GM21515 (cell line): ENCODE measurements at regions not wholly inside any gene's neighbourhood (a gene's known extent, or its start where the extent isn't known, plus 50 kb on each side); places are given as distances from the start of the nearest gene placed in this dataset.

Experiments
- ATAC-seq: cut with Tn5 transposase; IDR thresholded peaks from one replicate; pipeline ENCODE4 v1.9.1; 2021; ENCODE audit not compliant: unreplicated experiment

DNA sequence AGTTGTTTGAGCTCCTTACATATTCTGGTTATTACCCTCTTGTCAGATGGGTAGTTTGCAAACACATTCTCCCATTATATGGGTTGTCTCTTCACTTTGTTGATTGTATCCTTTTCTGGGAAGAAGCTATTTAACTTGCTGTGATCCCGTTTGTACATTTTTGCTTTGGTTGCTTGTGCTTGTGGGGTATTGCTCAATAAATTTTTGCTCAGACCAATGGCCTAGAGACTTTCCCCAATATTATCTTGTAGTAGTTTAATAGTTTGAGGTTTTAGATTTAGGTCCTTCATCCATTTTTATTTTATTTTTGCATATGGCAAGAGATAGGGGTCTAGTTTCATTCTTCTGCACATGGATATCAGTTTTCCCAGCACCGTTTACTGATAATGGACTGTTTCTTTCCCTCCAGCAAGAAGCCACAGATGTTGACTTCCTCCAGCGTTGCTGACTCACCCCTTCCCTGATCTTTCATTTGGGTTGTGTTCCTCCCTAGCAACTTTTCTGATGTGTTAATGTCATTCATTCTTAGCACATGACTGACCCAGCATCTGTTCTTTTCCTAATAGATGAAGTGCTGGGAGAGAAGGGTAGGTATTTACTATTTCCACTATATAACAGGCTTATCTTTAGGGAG is 166.7 kb upstream of the SGO1 start:
- no peak for ATAC-seq

DNA sequence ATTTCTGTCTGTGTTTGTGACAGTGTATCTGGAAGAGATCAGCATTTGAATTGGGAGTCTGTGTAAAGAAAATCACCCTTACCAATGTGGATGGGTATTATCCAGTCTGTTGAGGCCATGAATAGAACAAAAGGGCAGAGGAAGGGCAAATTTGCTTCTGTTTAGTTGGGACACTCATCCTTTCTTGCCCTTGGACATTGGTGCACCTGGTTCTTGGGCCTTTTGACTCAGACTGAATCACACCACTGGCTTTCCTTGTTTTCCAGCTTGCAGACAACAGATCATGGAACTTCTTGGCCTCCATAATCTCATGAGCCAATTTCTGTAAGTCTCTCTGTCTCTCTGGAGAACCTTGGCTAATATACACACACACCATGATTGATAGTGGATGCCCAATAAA is 164.4 kb upstream of the SGO1 start:
- no peak for ATAC-seq

DNA sequence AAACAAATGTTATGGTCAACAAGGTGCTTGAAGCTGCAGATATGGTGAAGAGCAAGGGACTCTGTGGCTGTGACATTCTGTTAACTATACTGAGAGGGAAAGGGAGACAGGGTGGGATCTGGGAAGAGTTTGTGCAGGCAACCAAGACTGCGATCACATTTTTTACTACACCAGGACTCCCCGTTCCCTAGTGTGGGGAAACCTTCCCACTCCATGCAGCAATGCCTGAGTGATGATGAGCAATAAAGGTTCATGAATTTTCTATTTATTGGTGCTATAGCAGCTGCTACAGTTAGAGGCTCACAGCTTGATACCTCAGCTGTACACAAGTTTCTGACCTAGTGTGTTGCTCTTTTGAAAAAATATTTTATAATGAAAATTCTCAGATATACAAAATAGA is 160.9 kb upstream of the SGO1 start:
- ATAC-seq: no peak

DNA sequence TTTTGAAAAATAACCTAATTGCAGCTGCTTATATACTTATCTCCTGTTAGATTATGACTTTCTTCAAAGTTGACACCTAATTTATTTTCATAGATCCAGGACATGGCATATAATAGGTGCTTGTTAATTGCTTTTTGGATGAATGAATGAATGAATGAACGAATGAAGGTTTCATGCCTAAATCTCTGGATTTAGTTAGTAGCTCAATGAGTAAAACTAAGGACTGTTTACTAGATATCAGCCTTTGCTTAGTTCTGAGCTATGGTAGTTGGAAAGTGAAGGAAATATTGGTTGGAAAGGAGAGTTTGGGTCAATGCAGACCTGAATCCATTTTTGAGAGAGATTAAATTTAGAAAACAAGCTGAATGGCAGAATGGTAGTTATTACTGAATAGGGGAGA is 160.4 kb upstream of the SGO1 start:
- ATAC-seq: no peak

- ATAC-seq: no peak
Observed at GRCh38 chr3:20344400-20344959, 158.5 kb upstream of the SGO1 start.

- no peak for ATAC-seq
Observed at GRCh38 chr3:20343790-20344189, 157.8 kb upstream of the SGO1 start.

- peak; percentile 91 for ATAC-seq
Observed at GRCh38 chr3:20340324-20340928, 154.4 kb upstream of the SGO1 start.

GRCh38 chr3:20336572-20336971 is 150.6 kb upstream of the SGO1 start:
- ATAC-seq: no peak

GRCh38 chr3:20334842-20335241 is 148.8 kb upstream of the SGO1 start:
- no peak for ATAC-seq

GRCh38 chr3:20327889-20328288 is 141.9 kb upstream of the SGO1 start:
- no peak for ATAC-seq

DNA sequence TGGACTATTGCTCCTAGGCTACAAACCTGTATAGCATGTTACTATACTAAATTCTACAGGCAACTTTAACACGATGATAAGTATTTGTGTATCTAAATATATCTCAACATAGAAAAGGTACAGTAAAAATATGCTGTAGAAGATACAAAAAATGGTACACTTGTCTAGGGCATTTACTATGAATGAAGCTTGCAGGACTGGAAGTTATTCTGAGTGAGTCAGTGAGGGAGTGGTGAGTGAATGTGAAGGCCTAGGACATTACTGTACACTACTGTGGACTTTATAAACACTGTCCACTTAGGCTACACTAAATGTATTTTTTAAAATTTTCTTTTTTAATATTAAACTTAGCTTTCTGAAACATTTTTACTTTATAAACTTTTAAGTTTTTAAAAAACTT is 140.5 kb upstream of the SGO1 start:
- no peak for ATAC-seq

GRCh38 chr3:20325563-20325962 is 139.6 kb upstream of the SGO1 start:
- ATAC-seq: no peak

DNA sequence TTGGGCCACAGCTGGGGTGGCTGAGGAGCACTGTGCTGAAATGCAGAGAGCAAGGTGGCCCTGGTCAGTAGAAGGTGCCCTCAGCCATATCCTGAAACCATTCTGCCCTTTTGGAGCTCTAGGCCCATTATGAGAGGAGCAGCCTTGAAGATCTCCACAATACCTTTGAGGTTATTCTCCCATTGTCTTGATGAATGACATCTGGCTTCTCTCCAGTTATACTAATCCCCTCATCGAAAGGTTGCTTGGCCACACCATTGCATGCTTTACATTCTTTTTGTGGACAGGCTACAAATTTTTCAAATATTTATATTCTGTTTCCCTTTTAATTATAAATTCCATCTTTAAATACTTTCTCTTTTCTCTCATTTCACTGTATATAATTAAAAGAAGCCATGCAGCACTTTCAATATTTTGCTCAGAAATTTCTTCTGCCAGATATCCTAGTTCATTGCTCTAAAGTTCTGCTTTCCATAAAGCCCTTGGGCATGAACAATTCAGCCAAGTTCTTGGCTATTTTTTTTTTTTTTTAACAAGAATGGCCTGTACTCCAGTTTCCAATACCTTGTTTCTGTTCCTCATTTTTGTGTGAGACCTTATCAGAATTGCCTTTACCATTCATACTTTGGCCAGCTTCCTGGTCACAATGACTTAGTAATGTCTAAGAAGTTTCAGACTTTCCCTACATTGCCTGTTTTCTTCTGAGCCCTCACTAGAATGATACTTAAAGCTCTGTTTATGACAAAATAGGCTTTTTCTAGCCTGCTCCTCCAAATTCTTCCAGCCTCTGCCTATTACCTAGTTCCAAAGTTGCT is 138.9 kb upstream of the SGO1 start:
- ATAC-seq: peak; percentile 98

- ATAC-seq: no peak
Observed at GRCh38 chr3:20323307-20323927, 137.4 kb upstream of the SGO1 start.

DNA sequence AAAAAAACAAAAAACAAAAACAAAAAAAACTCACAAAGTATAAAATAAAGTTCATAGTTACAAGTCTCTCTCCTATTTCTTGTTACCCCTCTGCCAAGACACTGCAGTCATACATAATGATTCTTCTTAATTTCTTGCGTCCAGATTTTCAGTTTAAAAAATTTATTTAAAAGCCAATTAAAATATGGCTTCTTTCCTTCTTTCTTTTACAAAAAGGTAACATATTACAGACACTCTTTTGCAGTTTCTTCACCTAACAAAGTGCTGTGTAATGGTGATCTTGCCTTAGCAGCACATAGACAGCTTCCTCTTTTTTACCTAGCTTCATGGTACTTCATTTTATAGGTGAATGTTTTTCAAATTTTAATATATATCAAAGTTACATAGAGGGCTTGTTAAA is 136.1 kb upstream of the SGO1 start:
- no peak for ATAC-seq

GRCh38 chr3:20321391-20322047 is 135.5 kb upstream of the SGO1 start:
- no peak for ATAC-seq

DNA sequence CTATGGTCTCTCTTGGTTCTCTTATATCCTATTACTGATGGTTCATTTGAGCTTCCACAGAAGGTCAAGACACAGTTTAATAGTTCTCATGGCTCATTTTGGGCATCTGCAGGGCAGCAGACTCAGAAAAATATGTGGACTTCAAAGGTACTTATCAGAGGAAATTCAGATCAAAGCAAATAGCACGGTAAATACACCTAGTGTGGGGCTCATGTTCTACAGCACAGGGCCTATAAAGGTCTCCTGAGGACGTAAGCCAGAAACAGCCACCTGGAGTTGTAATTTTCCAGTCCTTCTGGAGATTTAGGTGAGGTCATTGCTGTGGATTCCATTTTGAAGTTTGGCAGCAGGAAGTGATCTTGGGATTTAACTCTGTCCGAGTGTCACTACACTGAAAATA is 134.5 kb upstream of the SGO1 start:
- no peak for ATAC-seq

DNA sequence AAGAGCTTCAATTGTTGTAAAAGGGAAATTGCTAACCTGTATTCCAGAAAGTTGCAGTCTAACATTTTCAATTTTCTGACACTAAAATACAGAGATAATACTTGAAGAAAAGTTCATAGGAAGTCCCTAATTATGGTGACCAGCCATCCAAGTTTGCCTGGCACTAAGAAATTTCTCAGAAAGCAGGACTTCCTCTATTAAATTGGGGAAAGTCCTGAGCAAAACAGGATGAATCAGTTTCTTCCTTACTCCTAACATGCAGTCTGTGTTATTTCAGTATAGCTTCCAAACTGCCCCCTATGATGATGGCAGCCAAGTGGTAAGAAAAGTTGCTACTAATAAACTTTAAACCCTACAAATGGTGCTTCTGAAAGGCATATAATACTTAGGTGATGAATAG is 133.5 kb upstream of the SGO1 start:
- no peak for ATAC-seq

- no peak for ATAC-seq
Observed at GRCh38 chr3:20317616-20318015, 131.6 kb upstream of the SGO1 start.

GRCh38 chr3:20316238-20316637 is 130.2 kb upstream of the SGO1 start:
- ATAC-seq: no peak

DNA sequence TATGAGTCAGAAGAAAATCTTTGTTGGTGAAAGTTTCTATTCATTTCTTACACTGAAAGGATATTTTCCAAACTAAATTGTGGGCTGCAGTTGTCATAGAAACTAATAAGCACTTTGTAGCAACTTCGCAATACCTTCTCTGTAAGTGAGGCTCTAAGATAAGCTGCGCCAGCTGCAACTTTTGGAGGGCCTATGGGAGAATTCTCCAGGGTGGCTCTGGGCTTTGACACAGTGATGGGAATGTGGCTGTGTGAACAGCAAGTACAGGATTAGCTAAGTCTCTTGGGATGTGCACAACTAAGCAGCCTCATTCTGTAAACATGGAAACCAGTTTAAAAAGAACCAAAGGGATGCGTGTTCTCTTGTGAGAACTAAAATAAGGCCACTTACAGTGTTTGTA is 124.6 kb upstream of the SGO1 start:
- no peak for ATAC-seq
